H1 (cell line): ENCODE measurements at regions not wholly inside any gene's neighbourhood (a gene's known extent, or its start where the extent isn't known, plus 50 kb on each side); places are given as distances from the start of the nearest gene placed in this dataset.
"Not testable (repeated sequence)": the region's sequence is repeated elsewhere in the genome, so short reads cannot be mapped to it uniquely, and the experiment has no call there.

Experiments
- CTCF ChIA-PET: fragments of 300-600 bp; sonication (Branson Sonifier 250); formaldehyde crosslinking; loops from one replicate; lab custom pipeline; 2021; ENCODE audit not compliant: partially characterized antibody; lab: Charles Lee
- POLR2A ChIA-PET: fragments of 300-600 bp; sonication (Branson Sonifier 250); formaldehyde crosslinking; loops from one replicate; lab custom pipeline; 2021; ENCODE audit warnings: inconsistent platforms; ENCODE audit not compliant: partially characterized antibody; lab: Charles Lee
- DNase-seq, 2 experiments: peaks; one replicate each; pipeline versions ENCODE4 v3.0.0 to v3.0.0-alpha.2; 2010 to 2022; ENCODE audit warnings: low spot score in 2 of 2, low read depth in 1 of 2, mixed read lengths in 1 of 2
- FAIRE-seq: peaks from 2 replicates; lab custom pipeline; 2011; peaks lifted over from hg19 to GRCh38; lab: Jason Lieb, UNC
- H2AFZ ChIP-seq: 2 replicates; pipeline ENCODE4 v1.8.1; 2012; ENCODE audit warnings: low read length, inconsistent platforms
- H2AK5ac ChIP-seq: 2 replicates; pipeline ENCODE4 v1.6.1; 2013; ENCODE audit warnings: low read depth, low read length
- H2BK120ac ChIP-seq: replicated peaks from 2 replicates; pipeline ENCODE3; 2013; ENCODE audit warnings: low read depth, low read length, inconsistent platforms
- H2BK12ac ChIP-seq: 2 replicates; pipeline ENCODE4 v1.6.1; 2013; ENCODE audit warnings: low read depth, low read length
- H2BK15ac ChIP-seq: 2 replicates; pipeline ENCODE4 v1.6.1; 2013; ENCODE audit warnings: low read length
- H2BK20ac ChIP-seq: 2 replicates; pipeline ENCODE4 v1.6.1; 2013; ENCODE audit warnings: low read length
- H2BK5ac ChIP-seq: 2 replicates; pipeline ENCODE4 v1.6.1; 2013; ENCODE audit warnings: low read depth, low read length
- H3K14ac ChIP-seq: 2 replicates; pipeline ENCODE4 v1.6.1; 2013; ENCODE audit warnings: inconsistent platforms; ENCODE audit not compliant: insufficient read length
- H3K18ac ChIP-seq: 2 replicates; pipeline ENCODE4 v1.6.1; 2013; ENCODE audit warnings: low read length; ENCODE audit errors: extremely low read depth
- H3K23ac ChIP-seq: 2 replicates; pipeline ENCODE4 v1.6.1; 2013; ENCODE audit warnings: inconsistent platforms; ENCODE audit not compliant: insufficient read length
- H3K23me2 ChIP-seq: 2 replicates; pipeline ENCODE4 v1.6.1; 2013; ENCODE audit warnings: low read depth, low read length
- H3K27ac ChIP-seq: 2 replicates; pipeline ENCODE4 v1.6.1; 2011; ENCODE audit warnings: low read depth, low read length, inconsistent platforms
- H3K27me3 ChIP-seq, 4 experiments: replicated peaks in 1 of 4; 1 replicate in 1 of 4; 2 replicates in 3 of 4; pipeline versions ENCODE4 v1.6.1 to v1.8.1; 2011 to 2013; ENCODE audit warnings: low read length in 3 of 4, mild to moderate bottlenecking in 3 of 4, inconsistent platforms in 2 of 4, mixed read lengths in 2 of 4, moderate library complexity in 1 of 4; ENCODE audit not compliant: control insufficient read depth in 3 of 4, insufficient read depth in 3 of 4; ENCODE audit errors: extremely low read depth in 1 of 4
- H3K36me3 ChIP-seq, 4 experiments: 2 replicates each; pipeline versions ENCODE4 v1.6.1 to v1.8.1; 2011 to 2013; ENCODE audit warnings: mild to moderate bottlenecking in 4 of 4, low read length in 3 of 4, moderate library complexity in 2 of 4, control low read depth in 1 of 4, inconsistent platforms in 1 of 4; ENCODE audit not compliant: insufficient read depth in 4 of 4, control insufficient read depth in 2 of 4
- H3K4ac ChIP-seq: replicated peaks from 2 replicates; pipeline ENCODE3; 2013; ENCODE audit warnings: low read length, low read depth, mixed read lengths, inconsistent platforms; ENCODE audit not compliant: insufficient read length
- H3K4me1 ChIP-seq, 4 experiments: replicated peaks in 1 of 4; 1 replicate in 1 of 4; 2 replicates in 3 of 4; pipeline versions ENCODE4 v1.6.1 to v1.8.1; 2011 to 2013; ENCODE audit warnings: low read length in 3 of 4, inconsistent platforms in 2 of 4, mixed read lengths in 1 of 4; ENCODE audit not compliant: insufficient read depth in 4 of 4, control insufficient read depth in 3 of 4
- H3K4me2 ChIP-seq, 2 experiments: 2 replicates each; pipeline versions ENCODE4 v1.6.1 to v1.8.1; 2011 to 2013; ENCODE audit warnings: low read depth in 2 of 2, low read length in 2 of 2, control low read depth in 1 of 2, inconsistent platforms in 1 of 2, mild to moderate bottlenecking in 1 of 2; ENCODE audit not compliant: insufficient read depth in 1 of 2
- H3K4me3 ChIP-seq, 4 experiments: fragments of 200-600, 300-600 bp in 1 of 4; sonication (generic), shearing (Covaris generic), sonication (Bioruptor Twin) in 1 of 4; 2 replicates each; pipeline versions ENCODE4 v1.5.1 to v1.8.1; 2011 to 2016; ENCODE audit warnings: low read length in 4 of 4, low read depth in 3 of 4, control low read depth in 2 of 4, inconsistent platforms in 2 of 4, mild to moderate bottlenecking in 2 of 4, mixed read lengths in 1 of 4, moderate library complexity in 1 of 4; ENCODE audit not compliant: insufficient read depth in 2 of 4; ENCODE audit errors: extremely low read depth in 1 of 4
- H3K56ac ChIP-seq: replicated peaks from 2 replicates; pipeline ENCODE3; 2013; ENCODE audit warnings: low read depth, mild to moderate bottlenecking, mixed read lengths, low read length, inconsistent platforms; ENCODE audit not compliant: insufficient read length
- H3K79me1 ChIP-seq: 2 replicates; pipeline ENCODE4 v1.6.1; 2013; ENCODE audit warnings: low read depth, low read length, control low read depth
- H3K79me2 ChIP-seq, 2 experiments: 2 replicates each; pipeline versions ENCODE4 v1.6.1 to v1.8.1; 2012 to 2013; ENCODE audit warnings: low read length in 2 of 2, mild to moderate bottlenecking in 2 of 2, inconsistent platforms in 1 of 2; ENCODE audit not compliant: insufficient read depth in 2 of 2, control insufficient read depth in 1 of 2
- H3K9ac ChIP-seq, 4 experiments: replicated peaks in 1 of 4; 1 replicate in 1 of 4; 2 replicates in 3 of 4; pipeline versions ENCODE4 v1.6.1 to v1.8.1; 2011 to 2013; ENCODE audit warnings: low read depth in 3 of 4, low read length in 3 of 4, control low read depth in 2 of 4, mild to moderate bottlenecking in 2 of 4, moderate library complexity in 2 of 4, inconsistent platforms in 1 of 4; ENCODE audit errors: extremely low read depth in 1 of 4
- H3K9me3 ChIP-seq, 2 experiments: 2 replicates each; pipeline versions ENCODE4 v1.6.1 to v1.8.1; 2012 to 2013; ENCODE audit warnings: mild to moderate bottlenecking in 2 of 2, moderate library complexity in 2 of 2, control low read depth in 1 of 2, inconsistent platforms in 1 of 2, low read depth in 1 of 2, low read length in 1 of 2, mixed read lengths in 1 of 2; ENCODE audit not compliant: insufficient read depth in 2 of 2
- H4K20me1 ChIP-seq, 2 experiments: replicated peaks in 1 of 2; 2 replicates each; pipeline versions ENCODE3 to v1.8.1; 2011 to 2013; ENCODE audit warnings: inconsistent platforms in 2 of 2, low read length in 2 of 2, mild to moderate bottlenecking in 1 of 2; ENCODE audit not compliant: insufficient read depth in 2 of 2, control insufficient read depth in 1 of 2
- H4K5ac ChIP-seq: 2 replicates; pipeline ENCODE4 v1.6.1; 2013; ENCODE audit warnings: low read length, low read depth, mixed read lengths, inconsistent platforms; ENCODE audit not compliant: insufficient read length
- H4K8ac ChIP-seq: 2 replicates; pipeline ENCODE4 v1.8.0; 2013; ENCODE audit warnings: mild to moderate bottlenecking, moderate library complexity, low read length, inconsistent platforms; ENCODE audit not compliant: insufficient read depth; ENCODE audit errors: extremely low read depth
- H4K91ac ChIP-seq: replicated peaks from 2 replicates; pipeline ENCODE3; 2013; ENCODE audit warnings: low read length, mixed read lengths, inconsistent platforms; ENCODE audit not compliant: insufficient read length
- POU5F1 ChIP-seq: IDR thresholded peaks from 2 replicates; pipeline ENCODE4 v1.6.1; 2011; ENCODE audit warnings: low read depth, mild to moderate bottlenecking, low read length, moderate library complexity
- WGBS, 2 experiments: shearing (Covaris generic) in 1 of 2; methylation state at CpG; one replicate each; pipeline versions ENCODE4 v1.1.6 to v1.1.7; 2013 to 2015; ENCODE audit warnings: low lambda C conversion rate in 2 of 2, mixed read lengths in 2 of 2, inconsistent platforms in 1 of 2, low coverage in 1 of 2, missing lambda C conversion rate in 1 of 2; ENCODE audit not compliant: insufficient replicate concordance in 2 of 2, insufficient coverage in 1 of 2, insufficient read length in 1 of 2; ENCODE audit errors: extremely low coverage in 1 of 2, missing lambda C conversion rate in 1 of 2; 5-methylcytosine and 5-hydroxymethylcytosine counted together

DNA sequence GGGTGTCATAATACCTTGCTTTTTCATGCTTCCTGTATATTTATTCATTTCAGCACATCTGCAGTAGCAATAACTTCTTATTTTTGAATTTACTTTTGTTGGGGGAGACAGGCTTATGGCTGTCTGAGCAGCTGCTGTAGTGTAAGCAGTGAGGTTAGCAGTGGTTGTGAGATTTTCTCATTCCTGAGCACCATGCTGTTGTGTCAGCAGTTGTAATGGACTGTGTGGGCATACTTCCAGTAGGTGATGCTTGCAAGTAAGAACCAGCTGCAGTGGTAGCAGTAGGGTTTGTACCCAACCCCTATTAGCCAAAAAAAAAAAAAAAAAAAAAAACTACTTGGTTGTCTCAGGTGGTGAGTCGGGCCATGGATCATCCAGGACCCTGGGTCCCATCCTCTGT, 311.6 kb downstream of the NUF2 start:
- Histone ChIP-seq H3K14ac (no peak overlapping the region), H3K9me3 (peaks cover 0 to 12% of the 10 kb centered on the region in 2 experiments; a peak in 2 of 4 replicates), H4K5ac (no peak overlapping the region), H3K4me2 (no peak overlapping the region), H2BK12ac (no peak overlapping the region), H4K20me1 (no peaks in the 10 kb centered on the region), H3K18ac (no peak overlapping the region), H2BK15ac (no peak overlapping the region), H3K4me3 (no peak overlapping the region), H3K27ac (no peak overlapping the region), H4K8ac (no peak overlapping the region), H3K56ac (no peak overlapping the region), H3K23ac (no peak overlapping the region), H3K4ac (no peak overlapping the region), H3K79me2 (no peaks in the 10 kb centered on the region), H3K23me2 (no peaks in the 10 kb centered on the region), H3K9ac (no peak overlapping the region), H3K79me1 (no peaks in the 10 kb centered on the region), H3K36me3 (no peaks in the 10 kb centered on the region), H2AK5ac (peak overlapping the region; percentile 45; the same call in 1 of the 2 replicates), H4K91ac (no peak overlapping the region), H3K27me3 (no peaks in the 10 kb centered on the region), H2BK5ac (no peak overlapping the region), H2AFZ (no peak overlapping the region), H2BK120ac (no peak overlapping the region), H3K4me1 (no peaks in the 10 kb centered on the region), H2BK20ac (no peak overlapping the region)
- CTCF ChIA-PET = no interaction called here
- no peak for DNase-seq
- POLR2A ChIA-PET = no interaction called here
- no peak for FAIRE-seq
- WGBS, 2 experiments = no CpG with 5 or more reads among the region's 1 CpG
- TF ChIP-seq POU5F1 = no peak

DNA sequence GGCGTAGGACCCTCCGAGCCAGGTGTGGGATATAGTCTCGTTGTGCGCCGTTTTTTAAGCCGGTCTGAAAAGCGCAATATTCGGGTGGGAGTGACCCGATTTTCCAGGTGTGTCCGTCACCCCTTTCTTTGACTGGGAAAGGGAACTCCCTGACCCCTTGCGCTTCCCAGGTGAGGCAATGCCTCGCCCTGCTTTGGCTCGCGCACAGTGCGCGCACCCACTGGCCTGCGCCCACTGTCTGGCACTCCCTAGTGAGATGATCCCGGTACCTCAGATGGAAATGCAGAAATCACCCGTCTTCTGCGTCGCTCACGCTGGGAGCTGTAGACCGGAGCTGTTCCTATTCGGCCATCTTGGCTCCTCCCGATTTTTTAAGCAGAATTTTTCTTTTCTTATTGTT, 323.9 kb downstream of the NUF2 start:
- H2AK5ac ChIP-seq, H3K79me1 ChIP-seq, H4K8ac ChIP-seq, POLR2A ChIA-PET, H4K5ac ChIP-seq, H3K4ac ChIP-seq, DNase-seq, H3K4me3 ChIP-seq, H3K36me3 ChIP-seq, H3K79me2 ChIP-seq, H2BK15ac ChIP-seq, H3K4me1 ChIP-seq, H3K9me3 ChIP-seq, H3K9ac ChIP-seq, H3K23me2 ChIP-seq, H2AFZ ChIP-seq, CTCF ChIA-PET, H3K18ac ChIP-seq, H3K56ac ChIP-seq, H2BK120ac ChIP-seq, H3K23ac ChIP-seq, H2BK20ac ChIP-seq, H3K14ac ChIP-seq, H4K91ac ChIP-seq, FAIRE-seq, H2BK5ac ChIP-seq, H3K27me3 ChIP-seq, H4K20me1 ChIP-seq, H3K4me2 ChIP-seq, H3K27ac ChIP-seq, H2BK12ac ChIP-seq: not testable (repeated sequence)
- WGBS, 2 experiments = 90% methylated on average over 11 of the region's 25 CpGs; no CpG with 5 or more reads in 1 of the 2 experiments
